Adrenal gland (tissue), 9 donors: ENCODE measurements at regions not wholly inside any gene's neighbourhood (a gene's known extent, or its start where the extent isn't known, plus 50 kb on each side); places are given as distances from the start of the nearest gene placed in this dataset.

Source experiments
- DNase-seq, 7 donors: peaks; one replicate each; pipeline ENCODE4 v3.0.0-alpha.2; 2019 to 2020
- H3K27ac ChIP-seq, 5 donors: fragments of 200-600 bp; sonication (generic) in 4 of 5; 1 replicate in 3 of 5; 2 replicates in 2 of 5; pipeline versions ENCODE4 v1.5.1 to v1.8.0; 2016 to 2020; ENCODE audit warnings: mild to moderate bottlenecking in 1 of 5
- H3K27me3 ChIP-seq: fragments of 200-600 bp; 2 replicates; pipeline ENCODE4 v1.8.0; 2021
- H3K36me3 ChIP-seq, 2 donors: fragments of 200-600 bp; replicated peaks in 1 of 2; 1 replicate in 1 of 2; 2 replicates in 1 of 2; pipeline versions ENCODE4 v1.5.1 to v1.8.0; 2018 to 2022
- H3K4me1 ChIP-seq, 2 donors: fragments of 200-600 bp; replicated peaks in 1 of 2; 1 replicate in 1 of 2; 2 replicates in 1 of 2; pipeline versions ENCODE4 v1.5.1 to v1.8.0; 2018 to 2021
- H3K4me3 ChIP-seq, 4 donors: fragments of 200-600 bp; sonication (generic) in 3 of 4; one replicate each; pipeline ENCODE4 v1.5.1; 2016 to 2018
- H3K9me3 ChIP-seq, 3 donors: fragments of 200-600 bp; sonication (generic) in 1 of 3; replicated peaks in 1 of 3; 1 replicate in 2 of 3; 2 replicates in 1 of 3; pipeline versions ENCODE4 v1.5.1 to v1.8.0; 2016 to 2021
- CTCF ChIP-seq, 6 experiments: fragments of 450-650 bp in 4 of 6; fragments of 200-600 bp in 2 of 6; sonication (generic) in 1 of 6; IDR thresholded peaks; 1 replicate in 5 of 6; 2 replicates in 1 of 6; pipeline versions ENCODE4 v1.5.1 to v1.8.0; 2016 to 2021; ENCODE audit warnings: antibody characterized with exemption in 6 of 6, mild to moderate bottlenecking in 2 of 6, moderate library complexity in 1 of 6
- POLR2A ChIP-seq, 2 donors: fragments of 450-650 bp; IDR thresholded peaks; one replicate each; pipeline ENCODE4 v1.6.1; 2017; ENCODE audit warnings: antibody characterized with exemption in 2 of 2, mild to moderate bottlenecking in 2 of 2, moderate library complexity in 1 of 2
- WGBS, 4 donors: extraction: QIAGEN DNeasy Blood & Tissue Kit in 2 of 4; methylation state at CpG; one replicate each; pipeline versions ENCODE4 v1.1.5 to v1.1.7; 2013 to 2017; 5-methylcytosine and 5-hydroxymethylcytosine counted together
- intact Hi-C, 2 donors: fragments of 100-400 bp; cut with DNase I; formaldehyde crosslinking; loops; one replicate each; pipeline versions ENCODE4 v1.14.1 to v1.15.0; 2022 to 2023
- donor health status: healthy with polysubstance abuse.
- donor health status: Bipolar disorder and iron deficiency.
- donor health status: DM: yes; HTN: yes; CAD: no.
- donor health status: DM: no; HTN: no; CAD: no.
- donor health status: DM: no; HTN: no; CAD: no.

GRCh38 chr20:9926476-9926875, 87.6 kb upstream of the PAK5 start:
- intact Hi-C loops: no loop called here
- TF ChIP-seq CTCF (IDR thresholded peaks at IDR 0.05): no peak
- no peak for TF ChIP-seq POLR2A (IDR thresholded peaks at IDR 0.05)

GRCh38 chr20:9926007-9926406, 87.1 kb upstream of the PAK5 start:
- intact Hi-C loops: no loop called here
- WGBS, 4 donors: 80 to 96% (median 85%) methylated on average over 1 of the region's 1 CpG
- no peaks in the 10 kb centered on the region for H3K9me3 ChIP-seq
- no peak for DNase-seq
- H3K4me3 ChIP-seq: no peak overlapping the region
- no peaks in the 10 kb centered on the region for H3K36me3 ChIP-seq
- no peak for TF ChIP-seq POLR2A (IDR thresholded peaks at IDR 0.05)
- TF ChIP-seq CTCF (IDR thresholded peaks at IDR 0.05): no peak
- no peak overlapping the region for H3K27ac ChIP-seq
- H3K4me1 ChIP-seq: no peaks in the 10 kb centered on the region
- no peaks in the 10 kb centered on the region for H3K27me3 ChIP-seq

More at GRCh38 chr20:9926476-9926875, 87.6 kb upstream of the PAK5 start:
- DNase-seq: no peak
- Histone ChIP-seq H3K4me1 (no peaks in the 10 kb centered on the region), H3K27ac (no peak overlapping the region), H3K9me3 (no peaks in the 10 kb centered on the region), H3K4me3 (no peak overlapping the region), H3K27me3 (no peaks in the 10 kb centered on the region), H3K36me3 (no peaks in the 10 kb centered on the region)

- no peaks in the 10 kb centered on the region for H3K27me3 ChIP-seq
- TF ChIP-seq CTCF (IDR thresholded peaks at IDR 0.05): no peak
- no peak for TF ChIP-seq POLR2A (IDR thresholded peaks at IDR 0.05)
- H3K4me1 ChIP-seq: no peaks in the 10 kb centered on the region
- 83 to 93% (median 90%) methylated on average over 4 of the region's 4 CpGs for WGBS, 4 donors
- no peak overlapping the region for H3K4me3 ChIP-seq
- H3K27ac ChIP-seq: no peak overlapping the region
- H3K36me3 ChIP-seq: no peaks in the 10 kb centered on the region
- no peaks in the 10 kb centered on the region for H3K9me3 ChIP-seq
- DNase-seq: no peak
- intact Hi-C loops: no loop called here
Measured at GRCh38 chr20:9923648-9924047, 84.8 kb upstream of the PAK5 start.

GRCh38 chr20:9920866-9921265, 82.0 kb upstream of the PAK5 start:
- H3K27me3 ChIP-seq: no peaks in the 10 kb centered on the region
- no peak overlapping the region for H3K27ac ChIP-seq
- DNase-seq: no peak
- no peaks in the 10 kb centered on the region for H3K9me3 ChIP-seq
- no peaks in the 10 kb centered on the region for H3K36me3 ChIP-seq
- intact Hi-C loops: no loop called here
- no peaks in the 10 kb centered on the region for H3K4me1 ChIP-seq
- 88 to 93% (median 91%) methylated on average over 2 of the region's 2 CpGs for WGBS, 4 donors
- H3K4me3 ChIP-seq: no peak overlapping the region
- TF ChIP-seq POLR2A (IDR thresholded peaks at IDR 0.05) (no peak), CTCF (IDR thresholded peaks at IDR 0.05) (no peak)
